ENCODE measurements at regions not wholly inside any gene's neighbourhood (a gene's known extent, or its start where the extent isn't known, plus 50 kb on each side); places are given as distances from the start of the nearest gene placed in this dataset.

DNA sequence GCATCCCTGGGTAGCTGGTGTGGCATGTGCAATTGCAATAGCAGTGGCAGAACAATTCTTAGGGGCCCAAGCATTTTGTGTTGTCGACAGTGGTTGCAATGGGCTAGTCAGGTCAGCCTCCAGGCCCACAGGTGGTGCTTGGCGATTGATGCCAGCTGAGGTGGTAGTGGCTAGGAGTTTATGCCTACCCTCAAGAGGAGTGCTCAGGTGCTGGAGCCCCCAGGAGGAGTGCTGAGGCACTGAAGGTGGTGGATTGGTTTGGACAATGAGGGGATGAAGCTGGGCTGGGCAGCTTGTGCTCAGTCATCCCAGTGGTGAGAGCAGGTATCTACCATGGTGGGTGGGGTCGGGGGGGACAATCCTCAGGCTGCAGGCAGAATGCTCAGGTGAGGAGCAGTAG lies 877.9 kb upstream of the TMEFF2 start (continued):
- TF ChIP-seq, protein P1, sequence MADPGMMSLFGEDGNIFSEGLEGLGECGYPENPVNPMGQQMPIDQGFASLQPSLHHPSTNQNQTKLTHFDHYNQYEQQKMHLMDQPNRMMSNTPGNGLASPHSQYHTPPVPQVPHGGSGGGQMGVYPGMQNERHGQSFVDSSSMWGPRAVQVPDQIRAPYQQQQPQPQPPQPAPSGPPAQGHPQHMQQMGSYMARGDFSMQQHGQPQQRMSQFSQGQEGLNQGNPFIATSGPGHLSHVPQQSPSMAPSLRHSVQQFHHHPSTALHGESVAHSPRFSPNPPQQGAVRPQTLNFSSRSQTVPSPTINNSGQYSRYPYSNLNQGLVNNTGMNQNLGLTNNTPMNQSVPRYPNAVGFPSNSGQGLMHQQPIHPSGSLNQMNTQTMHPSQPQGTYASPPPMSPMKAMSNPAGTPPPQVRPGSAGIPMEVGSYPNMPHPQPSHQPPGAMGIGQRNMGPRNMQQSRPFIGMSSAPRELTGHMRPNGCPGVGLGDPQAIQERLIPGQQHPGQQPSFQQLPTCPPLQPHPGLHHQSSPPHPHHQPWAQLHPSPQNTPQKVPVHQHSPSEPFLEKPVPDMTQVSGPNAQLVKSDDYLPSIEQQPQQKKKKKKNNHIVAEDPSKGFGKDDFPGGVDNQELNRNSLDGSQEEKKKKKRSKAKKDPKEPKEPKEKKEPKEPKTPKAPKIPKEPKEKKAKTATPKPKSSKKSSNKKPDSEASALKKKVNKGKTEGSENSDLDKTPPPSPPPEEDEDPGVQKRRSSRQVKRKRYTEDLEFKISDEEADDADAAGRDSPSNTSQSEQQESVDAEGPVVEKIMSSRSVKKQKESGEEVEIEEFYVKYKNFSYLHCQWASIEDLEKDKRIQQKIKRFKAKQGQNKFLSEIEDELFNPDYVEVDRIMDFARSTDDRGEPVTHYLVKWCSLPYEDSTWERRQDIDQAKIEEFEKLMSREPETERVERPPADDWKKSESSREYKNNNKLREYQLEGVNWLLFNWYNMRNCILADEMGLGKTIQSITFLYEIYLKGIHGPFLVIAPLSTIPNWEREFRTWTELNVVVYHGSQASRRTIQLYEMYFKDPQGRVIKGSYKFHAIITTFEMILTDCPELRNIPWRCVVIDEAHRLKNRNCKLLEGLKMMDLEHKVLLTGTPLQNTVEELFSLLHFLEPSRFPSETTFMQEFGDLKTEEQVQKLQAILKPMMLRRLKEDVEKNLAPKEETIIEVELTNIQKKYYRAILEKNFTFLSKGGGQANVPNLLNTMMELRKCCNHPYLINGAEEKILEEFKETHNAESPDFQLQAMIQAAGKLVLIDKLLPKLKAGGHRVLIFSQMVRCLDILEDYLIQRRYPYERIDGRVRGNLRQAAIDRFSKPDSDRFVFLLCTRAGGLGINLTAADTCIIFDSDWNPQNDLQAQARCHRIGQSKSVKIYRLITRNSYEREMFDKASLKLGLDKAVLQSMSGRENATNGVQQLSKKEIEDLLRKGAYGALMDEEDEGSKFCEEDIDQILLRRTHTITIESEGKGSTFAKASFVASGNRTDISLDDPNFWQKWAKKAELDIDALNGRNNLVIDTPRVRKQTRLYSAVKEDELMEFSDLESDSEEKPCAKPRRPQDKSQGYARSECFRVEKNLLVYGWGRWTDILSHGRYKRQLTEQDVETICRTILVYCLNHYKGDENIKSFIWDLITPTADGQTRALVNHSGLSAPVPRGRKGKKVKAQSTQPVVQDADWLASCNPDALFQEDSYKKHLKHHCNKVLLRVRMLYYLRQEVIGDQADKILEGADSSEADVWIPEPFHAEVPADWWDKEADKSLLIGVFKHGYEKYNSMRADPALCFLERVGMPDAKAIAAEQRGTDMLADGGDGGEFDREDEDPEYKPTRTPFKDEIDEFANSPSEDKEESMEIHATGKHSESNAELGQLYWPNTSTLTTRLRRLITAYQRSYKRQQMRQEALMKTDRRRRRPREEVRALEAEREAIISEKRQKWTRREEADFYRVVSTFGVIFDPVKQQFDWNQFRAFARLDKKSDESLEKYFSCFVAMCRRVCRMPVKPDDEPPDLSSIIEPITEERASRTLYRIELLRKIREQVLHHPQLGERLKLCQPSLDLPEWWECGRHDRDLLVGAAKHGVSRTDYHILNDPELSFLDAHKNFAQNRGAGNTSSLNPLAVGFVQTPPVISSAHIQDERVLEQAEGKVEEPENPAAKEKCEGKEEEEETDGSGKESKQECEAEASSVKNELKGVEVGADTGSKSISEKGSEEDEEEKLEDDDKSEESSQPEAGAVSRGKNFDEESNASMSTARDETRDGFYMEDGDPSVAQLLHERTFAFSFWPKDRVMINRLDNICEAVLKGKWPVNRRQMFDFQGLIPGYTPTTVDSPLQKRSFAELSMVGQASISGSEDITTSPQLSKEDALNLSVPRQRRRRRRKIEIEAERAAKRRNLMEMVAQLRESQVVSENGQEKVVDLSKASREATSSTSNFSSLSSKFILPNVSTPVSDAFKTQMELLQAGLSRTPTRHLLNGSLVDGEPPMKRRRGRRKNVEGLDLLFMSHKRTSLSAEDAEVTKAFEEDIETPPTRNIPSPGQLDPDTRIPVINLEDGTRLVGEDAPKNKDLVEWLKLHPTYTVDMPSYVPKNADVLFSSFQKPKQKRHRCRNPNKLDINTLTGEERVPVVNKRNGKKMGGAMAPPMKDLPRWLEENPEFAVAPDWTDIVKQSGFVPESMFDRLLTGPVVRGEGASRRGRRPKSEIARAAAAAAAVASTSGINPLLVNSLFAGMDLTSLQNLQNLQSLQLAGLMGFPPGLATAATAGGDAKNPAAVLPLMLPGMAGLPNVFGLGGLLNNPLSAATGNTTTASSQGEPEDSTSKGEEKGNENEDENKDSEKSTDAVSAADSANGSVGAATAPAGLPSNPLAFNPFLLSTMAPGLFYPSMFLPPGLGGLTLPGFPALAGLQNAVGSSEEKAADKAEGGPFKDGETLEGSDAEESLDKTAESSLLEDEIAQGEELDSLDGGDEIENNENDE (IDR thresholded peaks at IDR 0.05; ENCODE audit: insufficient replicate concordance, low read length): no peak
- no peak for TF ChIP-seq BRCA1 (IDR thresholded peaks at IDR 0.05; ENCODE audit: low read depth, low read length)
- TF ChIP-seq GTF2F1 (IDR thresholded peaks at IDR 0.05; ENCODE audit: borderline replicate concordance, low read depth, low read length): no peak
- TF ChIP-seq RFX5 (IDR thresholded peaks at IDR 0.05; ENCODE audit: borderline replicate concordance, low read depth, low read length): no peak
- TF ChIP-seq SP4 (IDR thresholded peaks at IDR 0.05; ENCODE audit: low read length): no peak
- no peak for TF ChIP-seq POLR2A (IDR thresholded peaks at IDR 0.05; ENCODE audit: control extremely low read depth in 1 of 2, low read depth in 2 of 2, low read length in 2 of 2)
- TF ChIP-seq SP2 (IDR thresholded peaks at IDR 0.05; ENCODE audit: low read length): no peak
- TF ChIP-seq CBX8 (IDR thresholded peaks at IDR 0.05; ENCODE audit: borderline replicate concordance, low read depth, low read length): no peak
- no peak for TF ChIP-seq BACH1 (IDR thresholded peaks at IDR 0.05; ENCODE audit: low read length)
- no peak for TF ChIP-seq NANOG (IDR thresholded peaks at IDR 0.05; ENCODE audit: insufficient read depth, low read depth, low read length, poor library complexity, severe bottlenecking)
- no peak for TF ChIP-seq RXRA (IDR thresholded peaks at IDR 0.05; ENCODE audit: insufficient read depth, low read depth, low read length)
